Fibroblast of skin of left biceps (primary cell): ENCODE measurements at regions not wholly inside any gene's neighbourhood (a gene's known extent, or its start where the extent isn't known, plus 50 kb on each side); places are given as distances from the start of the nearest gene placed in this dataset.
"Not testable (repeated sequence)": the region's sequence is repeated elsewhere in the genome, so short reads cannot be mapped to it uniquely, and the experiment has no call there.

ENCODE experiments used
- DNase-seq, 2 experiments: peaks; one replicate each; pipeline ENCODE4 v3.0.0-alpha.2; 2013; ENCODE audit warnings: low read depth in 2 of 2

GRCh38 chr6:68237205-68237604 is 397.9 kb upstream of the ADGRB3 start:
- no peak for DNase-seq

- no peak for DNase-seq
Observed at GRCh38 chr6:68235326-68235784, 399.7 kb upstream of the ADGRB3 start.

- no peak for DNase-seq
Observed at GRCh38 chr6:68233623-68234022, 401.5 kb upstream of the ADGRB3 start.

GRCh38 chr6:68229566-68229965 is 405.5 kb upstream of the ADGRB3 start:
- no peak for DNase-seq

- DNase-seq: no peak
Observed at GRCh38 chr6:68226460-68226859, 408.6 kb upstream of the ADGRB3 start.

- DNase-seq: no peak
Observed at GRCh38 chr6:68225729-68226128, 409.4 kb upstream of the ADGRB3 start.

- DNase-seq: no peak
Observed at GRCh38 chr6:68211242-68211795, 423.8 kb upstream of the ADGRB3 start.

- not testable (repeated sequence) for DNase-seq
Observed at GRCh38 chr6:68207612-68208011, 427.5 kb upstream of the ADGRB3 start.

GRCh38 chr6:68200929-68201328 is 434.2 kb upstream of the ADGRB3 start:
- DNase-seq: no peak

GRCh38 chr6:68197356-68197755 is 437.7 kb upstream of the ADGRB3 start:
- DNase-seq: no peak

- no peak for DNase-seq
Observed at GRCh38 chr6:68196645-68197044, 438.4 kb upstream of the ADGRB3 start.

GRCh38 chr6:68195753-68196152 is 439.3 kb upstream of the ADGRB3 start:
- not testable (repeated sequence) for DNase-seq

GRCh38 chr6:68194846-68195478 is 440.1 kb upstream of the ADGRB3 start:
- DNase-seq: no peak

- DNase-seq: no peak
Observed at GRCh38 chr6:68192988-68193387, 442.1 kb upstream of the ADGRB3 start.

- no peak for DNase-seq
Observed at GRCh38 chr6:68189217-68189815, 445.8 kb upstream of the ADGRB3 start.

GRCh38 chr6:68186870-68187269 is 448.2 kb upstream of the ADGRB3 start:
- DNase-seq: no peak

GRCh38 chr6:68182386-68182785 is 452.7 kb upstream of the ADGRB3 start:
- no peak for DNase-seq

GRCh38 chr6:68181027-68181426 is 454.1 kb upstream of the ADGRB3 start:
- not testable (repeated sequence) for DNase-seq

GRCh38 chr6:68173616-68174015 is 461.5 kb upstream of the ADGRB3 start:
- no peak for DNase-seq

GRCh38 chr6:68169922-68170321 is 465.2 kb upstream of the ADGRB3 start:
- DNase-seq: no peak

- no peak for DNase-seq
Observed at GRCh38 chr6:68167604-68168003, 467.5 kb upstream of the ADGRB3 start.

- not testable (repeated sequence) for DNase-seq
Observed at GRCh38 chr6:68160812-68161211, 474.3 kb upstream of the ADGRB3 start.

- DNase-seq: no peak
Observed at GRCh38 chr6:68160348-68160747, 474.7 kb upstream of the ADGRB3 start.
